ENCODE measurements at regions not wholly inside any gene's neighbourhood (a gene's known extent, or its start where the extent isn't known, plus 50 kb on each side); places are given as distances from the start of the nearest gene placed in this dataset.

DNA sequence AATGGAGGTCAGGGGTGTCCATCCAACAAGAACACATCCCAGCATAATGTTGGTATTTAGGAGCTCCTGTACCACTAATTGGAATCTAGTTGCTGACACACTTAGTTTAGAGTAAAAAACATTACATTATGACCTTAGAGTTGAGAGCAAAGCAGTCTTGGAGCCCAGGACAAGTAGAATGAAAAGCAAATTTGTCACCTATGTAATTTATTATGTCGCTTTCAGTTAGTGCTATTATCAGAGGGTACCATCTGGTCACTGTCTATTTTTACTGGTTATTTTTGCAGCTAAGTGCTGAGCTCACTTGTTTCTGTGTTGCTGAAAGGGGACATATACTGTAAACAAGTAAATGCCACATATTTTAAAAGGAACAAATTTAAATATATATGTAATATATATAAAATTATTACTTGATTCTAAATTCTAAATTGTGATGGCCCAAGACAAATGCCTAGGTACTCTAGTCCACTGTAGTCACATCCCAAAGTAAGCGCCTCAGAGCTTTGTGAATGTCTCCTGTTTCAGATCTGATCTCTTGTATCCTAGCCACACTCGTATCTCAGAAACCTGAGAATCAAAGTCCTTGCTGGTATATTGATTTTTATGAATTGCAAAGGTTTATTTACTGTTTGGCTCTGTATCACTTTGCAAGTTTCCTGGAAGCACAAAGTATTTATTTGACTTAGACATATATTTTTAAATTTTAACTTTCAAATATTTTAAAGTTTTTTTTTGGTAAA lies 148.6 kb upstream of the MAN1A1 start (continued):
- no peak for TF ChIP-seq CEBPG (CRISPR knock-in tag; IDR thresholded peaks at IDR 0.05)
- no peak for TF ChIP-seq CEBPG (tag; conservative IDR thresholded peaks at IDR 0.05 in 1 of 2, IDR thresholded peaks at IDR 0.05 in 1 of 2)
- TF ChIP-seq, protein P1, sequence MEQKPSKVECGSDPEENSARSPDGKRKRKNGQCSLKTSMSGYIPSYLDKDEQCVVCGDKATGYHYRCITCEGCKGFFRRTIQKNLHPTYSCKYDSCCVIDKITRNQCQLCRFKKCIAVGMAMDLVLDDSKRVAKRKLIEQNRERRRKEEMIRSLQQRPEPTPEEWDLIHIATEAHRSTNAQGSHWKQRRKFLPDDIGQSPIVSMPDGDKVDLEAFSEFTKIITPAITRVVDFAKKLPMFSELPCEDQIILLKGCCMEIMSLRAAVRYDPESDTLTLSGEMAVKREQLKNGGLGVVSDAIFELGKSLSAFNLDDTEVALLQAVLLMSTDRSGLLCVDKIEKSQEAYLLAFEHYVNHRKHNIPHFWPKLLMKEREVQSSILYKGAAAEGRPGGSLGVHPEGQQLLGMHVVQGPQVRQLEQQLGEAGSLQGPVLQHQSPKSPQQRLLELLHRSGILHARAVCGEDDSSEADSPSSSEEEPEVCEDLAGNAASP (IDR thresholded peaks at IDR 0.05): no peak
- TF ChIP-seq NFIC (IDR thresholded peaks at IDR 0.05): no peak
- TF ChIP-seq HIVEP1 (CRISPR knock-in tag; IDR thresholded peaks at IDR 0.05): no peak
- TF ChIP-seq, protein P2, sequence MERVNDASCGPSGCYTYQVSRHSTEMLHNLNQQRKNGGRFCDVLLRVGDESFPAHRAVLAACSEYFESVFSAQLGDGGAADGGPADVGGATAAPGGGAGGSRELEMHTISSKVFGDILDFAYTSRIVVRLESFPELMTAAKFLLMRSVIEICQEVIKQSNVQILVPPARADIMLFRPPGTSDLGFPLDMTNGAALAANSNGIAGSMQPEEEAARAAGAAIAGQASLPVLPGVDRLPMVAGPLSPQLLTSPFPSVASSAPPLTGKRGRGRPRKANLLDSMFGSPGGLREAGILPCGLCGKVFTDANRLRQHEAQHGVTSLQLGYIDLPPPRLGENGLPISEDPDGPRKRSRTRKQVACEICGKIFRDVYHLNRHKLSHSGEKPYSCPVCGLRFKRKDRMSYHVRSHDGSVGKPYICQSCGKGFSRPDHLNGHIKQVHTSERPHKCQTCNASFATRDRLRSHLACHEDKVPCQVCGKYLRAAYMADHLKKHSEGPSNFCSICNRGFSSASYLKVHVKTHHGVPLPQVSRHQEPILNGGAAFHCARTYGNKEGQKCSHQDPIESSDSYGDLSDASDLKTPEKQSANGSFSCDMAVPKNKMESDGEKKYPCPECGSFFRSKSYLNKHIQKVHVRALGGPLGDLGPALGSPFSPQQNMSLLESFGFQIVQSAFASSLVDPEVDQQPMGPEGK (CRISPR knock-in tag; IDR thresholded peaks at IDR 0.05; ENCODE audit: borderline replicate concordance): no peak
- peak; percentile 37 for TF ChIP-seq ZNF316 (IDR thresholded peaks at IDR 0.05)
- TF ChIP-seq GATAD2A (IDR thresholded peaks at IDR 0.05): no peak
- TF ChIP-seq CBX5 (IDR thresholded peaks at IDR 0.05; ENCODE audit: borderline replicate concordance, low read depth): no peak
- no peak for TF ChIP-seq MAFK (IDR thresholded peaks at IDR 0.05; ENCODE audit: low read length)
- TF ChIP-seq, protein P3, sequence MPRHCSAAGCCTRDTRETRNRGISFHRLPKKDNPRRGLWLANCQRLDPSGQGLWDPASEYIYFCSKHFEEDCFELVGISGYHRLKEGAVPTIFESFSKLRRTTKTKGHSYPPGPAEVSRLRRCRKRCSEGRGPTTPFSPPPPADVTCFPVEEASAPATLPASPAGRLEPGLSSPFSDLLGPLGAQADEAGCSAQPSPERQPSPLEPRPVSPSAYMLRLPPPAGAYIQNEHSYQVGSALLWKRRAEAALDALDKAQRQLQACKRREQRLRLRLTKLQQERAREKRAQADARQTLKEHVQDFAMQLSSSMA (CRISPR knock-in tag; IDR thresholded peaks at IDR 0.05): no peak
- no peak for TF ChIP-seq TFAM (CRISPR knock-in tag; conservative IDR thresholded peaks at IDR 0.05)
- TF ChIP-seq, protein P4, sequence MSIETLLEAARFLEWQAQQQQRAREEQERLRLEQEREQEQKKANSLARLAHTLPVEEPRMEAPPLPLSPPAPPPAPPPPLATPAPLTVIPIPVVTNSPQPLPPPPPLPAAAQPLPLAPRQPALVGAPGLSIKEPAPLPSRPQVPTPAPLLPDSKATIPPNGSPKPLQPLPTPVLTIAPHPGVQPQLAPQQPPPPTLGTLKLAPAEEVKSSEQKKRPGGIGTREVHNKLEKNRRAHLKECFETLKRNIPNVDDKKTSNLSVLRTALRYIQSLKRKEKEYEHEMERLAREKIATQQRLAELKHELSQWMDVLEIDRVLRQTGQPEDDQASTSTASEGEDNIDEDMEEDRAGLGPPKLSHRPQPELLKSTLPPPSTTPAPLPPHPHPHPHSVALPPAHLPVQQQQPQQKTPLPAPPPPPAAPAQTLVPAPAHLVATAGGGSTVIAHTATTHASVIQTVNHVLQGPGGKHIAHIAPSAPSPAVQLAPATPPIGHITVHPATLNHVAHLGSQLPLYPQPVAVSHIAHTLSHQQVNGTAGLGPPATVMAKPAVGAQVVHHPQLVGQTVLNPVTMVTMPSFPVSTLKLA (conservative IDR thresholded peaks at IDR 0.05): no peak
- no peak for TF ChIP-seq PHTF2 (CRISPR knock-in tag; IDR thresholded peaks at IDR 0.05)
- TF ChIP-seq, protein P5, sequence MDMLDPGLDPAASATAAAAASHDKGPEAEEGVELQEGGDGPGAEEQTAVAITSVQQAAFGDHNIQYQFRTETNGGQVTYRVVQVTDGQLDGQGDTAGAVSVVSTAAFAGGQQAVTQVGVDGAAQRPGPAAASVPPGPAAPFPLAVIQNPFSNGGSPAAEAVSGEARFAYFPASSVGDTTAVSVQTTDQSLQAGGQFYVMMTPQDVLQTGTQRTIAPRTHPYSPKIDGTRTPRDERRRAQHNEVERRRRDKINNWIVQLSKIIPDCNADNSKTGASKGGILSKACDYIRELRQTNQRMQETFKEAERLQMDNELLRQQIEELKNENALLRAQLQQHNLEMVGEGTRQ (CRISPR knock-in tag; IDR thresholded peaks at IDR 0.05): no peak
- no peak for TF ChIP-seq ZNF134 (CRISPR knock-in tag; conservative IDR thresholded peaks at IDR 0.05)
- no peak for TF ChIP-seq KAT2B (IDR thresholded peaks at IDR 0.05; ENCODE audit: low read depth, low read length)
- TF ChIP-seq CC2D1A (IDR thresholded peaks at IDR 0.05): peak; percentile 28; the same call in 1 of the 2 replicates
- TF ChIP-seq SMAD1 (IDR thresholded peaks at IDR 0.05; ENCODE audit: low read depth, low read length, partially characterized antibody): no peak
- TF ChIP-seq ZEB2 (IDR thresholded peaks at IDR 0.05): no peak
- TF ChIP-seq, protein P6, sequence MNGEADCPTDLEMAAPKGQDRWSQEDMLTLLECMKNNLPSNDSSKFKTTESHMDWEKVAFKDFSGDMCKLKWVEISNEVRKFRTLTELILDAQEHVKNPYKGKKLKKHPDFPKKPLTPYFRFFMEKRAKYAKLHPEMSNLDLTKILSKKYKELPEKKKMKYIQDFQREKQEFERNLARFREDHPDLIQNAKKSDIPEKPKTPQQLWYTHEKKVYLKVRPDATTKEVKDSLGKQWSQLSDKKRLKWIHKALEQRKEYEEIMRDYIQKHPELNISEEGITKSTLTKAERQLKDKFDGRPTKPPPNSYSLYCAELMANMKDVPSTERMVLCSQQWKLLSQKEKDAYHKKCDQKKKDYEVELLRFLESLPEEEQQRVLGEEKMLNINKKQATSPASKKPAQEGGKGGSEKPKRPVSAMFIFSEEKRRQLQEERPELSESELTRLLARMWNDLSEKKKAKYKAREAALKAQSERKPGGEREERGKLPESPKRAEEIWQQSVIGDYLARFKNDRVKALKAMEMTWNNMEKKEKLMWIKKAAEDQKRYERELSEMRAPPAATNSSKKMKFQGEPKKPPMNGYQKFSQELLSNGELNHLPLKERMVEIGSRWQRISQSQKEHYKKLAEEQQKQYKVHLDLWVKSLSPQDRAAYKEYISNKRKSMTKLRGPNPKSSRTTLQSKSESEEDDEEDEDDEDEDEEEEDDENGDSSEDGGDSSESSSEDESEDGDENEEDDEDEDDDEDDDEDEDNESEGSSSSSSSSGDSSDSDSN (IDR thresholded peaks at IDR 0.05; ENCODE audit: borderline replicate concordance in 1 of 2, low read depth in 2 of 2, low read length in 2 of 2): no peak
